Nucleus accumbens (tissue), 56 donors: ENCODE measurements at regions not wholly inside any gene's neighbourhood (a gene's known extent, or its start where the extent isn't known, plus 50 kb on each side); places are given as distances from the start of the nearest gene placed in this dataset.
A peak's percentile ranks its signal among the peaks of the same experiment; 100 is the strongest.

ENCODE experiments used
- DNase-seq, 56 donors: peaks; one replicate each; lab custom pipeline; 2025; lab: John Stamatoyannopoulos, UW

DNA sequence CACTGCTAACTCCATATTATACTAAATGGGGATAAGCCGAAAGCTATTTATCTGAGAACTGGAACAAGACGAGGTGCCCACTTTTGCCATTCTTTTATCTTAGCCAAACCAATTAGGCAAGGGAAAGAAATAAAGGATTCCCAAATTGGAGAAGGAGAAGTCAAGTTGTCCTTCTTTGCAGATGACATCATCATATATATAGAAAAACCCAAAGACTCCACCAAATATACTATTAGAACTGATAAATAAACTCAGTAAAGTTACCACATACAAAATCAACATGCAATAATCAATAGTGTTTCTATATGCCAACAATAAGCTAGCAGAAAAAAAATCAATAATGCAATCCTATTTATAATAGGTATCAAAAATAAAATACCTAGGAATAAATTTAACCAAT, 570.3 kb upstream of the EPHA7 start:
- no peak for DNase-seq

DNA sequence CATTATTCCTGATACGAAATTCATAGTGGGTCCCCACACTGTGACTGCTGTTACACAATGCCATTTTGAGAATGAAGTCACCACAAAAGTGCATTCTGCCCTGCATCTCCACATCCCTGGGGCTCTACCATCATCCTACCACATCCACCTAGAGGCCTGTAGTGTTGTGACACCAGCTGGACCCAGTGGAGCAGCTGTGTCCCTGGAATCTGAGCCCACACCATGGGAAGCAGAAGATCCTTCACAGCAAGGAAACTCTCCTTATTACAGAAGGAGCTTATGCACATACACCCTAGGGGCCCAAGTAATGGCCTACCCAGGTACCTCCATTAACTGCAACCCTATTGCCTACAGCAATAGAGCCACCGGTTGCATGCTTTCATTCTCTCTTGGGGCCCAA, 566.6 kb upstream of the EPHA7 start:
- no peak for DNase-seq

DNA sequence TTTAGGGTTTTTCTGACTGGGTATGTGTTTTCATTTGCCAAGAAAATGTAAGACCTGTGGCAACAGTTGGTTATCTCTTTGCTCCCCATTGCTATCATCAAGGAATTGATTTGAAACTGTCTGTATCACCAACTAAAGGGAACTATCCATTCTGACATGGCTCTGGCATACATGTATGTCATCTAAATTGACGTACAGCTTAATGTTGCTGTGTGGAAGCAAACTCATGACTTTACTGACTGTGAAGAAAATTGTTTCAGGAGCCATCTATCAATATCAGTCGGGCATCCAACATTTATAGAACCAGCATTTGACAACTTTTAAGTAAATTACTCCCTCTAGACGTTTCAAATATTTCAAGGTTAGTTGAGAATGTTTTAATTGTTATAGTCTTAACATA, 555.8 kb upstream of the EPHA7 start:
- DNase-seq, result no peak

DNA sequence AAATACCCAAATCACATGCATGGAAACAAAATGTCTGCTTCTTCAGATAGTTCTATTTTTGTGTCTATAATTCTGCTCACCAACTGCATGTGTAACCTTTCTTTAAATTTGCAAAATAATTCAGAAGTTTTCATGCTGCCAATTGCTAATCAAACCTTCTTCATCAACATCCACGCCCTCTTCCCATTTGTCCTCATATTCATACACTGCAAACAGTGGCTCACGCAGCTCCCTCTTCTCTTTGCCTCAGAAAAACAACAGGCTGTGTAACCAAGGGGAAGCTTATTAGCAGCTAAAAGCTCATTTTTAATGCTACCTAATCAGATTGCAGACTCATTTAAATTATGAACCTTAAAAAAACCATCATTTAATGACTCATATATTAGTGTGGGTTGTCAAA, 555.0 kb upstream of the EPHA7 start:
- DNase-seq, result peak in 9 of 56 donors; percentile 2 to 25 (median 11)

DNA sequence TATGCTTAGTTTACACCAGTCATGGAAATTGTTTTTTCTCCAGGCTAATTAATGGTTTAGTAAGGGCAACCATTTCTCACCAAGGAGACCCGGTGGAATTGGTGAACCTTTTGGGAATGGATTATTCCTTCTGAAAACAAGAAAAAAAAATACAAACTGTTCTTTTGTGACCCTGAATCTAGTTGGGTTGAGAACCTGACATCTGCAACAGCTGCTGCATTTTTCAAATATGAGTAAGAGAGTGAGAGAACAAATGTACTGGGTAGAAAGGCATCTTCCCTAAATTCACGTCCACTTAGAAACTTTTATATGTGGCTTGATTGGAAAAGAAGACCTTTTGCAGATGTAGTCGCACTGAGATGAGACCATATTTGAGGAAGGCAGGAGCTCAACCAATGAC, 553.4 kb upstream of the EPHA7 start:
- DNase-seq, result no peak

DNA sequence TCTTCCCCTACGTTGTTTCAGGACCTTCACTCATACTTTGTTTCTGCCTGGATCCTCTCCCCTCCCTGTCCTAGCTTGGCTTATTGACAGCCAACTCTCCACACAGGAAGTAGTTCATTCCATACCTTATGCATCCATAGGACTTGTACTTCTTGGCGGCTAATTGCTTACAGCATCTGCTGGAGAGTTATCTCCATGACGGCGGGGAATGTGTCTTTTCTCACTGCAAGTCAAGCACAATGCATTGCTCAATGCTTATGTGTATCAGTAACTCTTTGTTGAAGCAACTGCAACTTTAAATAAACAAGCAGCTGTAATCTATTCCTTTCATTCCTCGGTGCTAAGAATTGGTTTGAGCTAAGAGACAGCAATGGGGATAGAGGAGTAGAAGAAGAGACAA, 551.3 kb upstream of the EPHA7 start:
- DNase-seq, result no peak

DNA sequence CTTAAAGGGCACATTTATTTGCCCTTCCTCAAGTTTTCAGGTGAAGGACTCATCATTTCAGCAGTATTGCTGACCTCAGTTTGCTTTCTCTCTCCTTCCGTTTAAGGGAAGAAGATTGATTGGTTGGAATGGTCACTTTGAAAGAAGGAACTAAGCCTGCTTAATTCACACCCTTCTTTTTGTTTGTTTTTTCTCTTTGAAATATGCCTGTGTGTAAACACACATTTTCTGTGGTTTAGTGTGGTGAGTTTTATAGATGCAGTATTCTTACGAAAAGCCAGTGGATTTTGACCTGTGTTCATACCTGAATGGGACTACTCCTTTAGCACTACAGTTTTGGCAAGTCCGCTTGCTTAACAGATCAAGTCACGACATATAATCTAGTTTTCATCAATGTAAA, 548.8 kb upstream of the EPHA7 start:
- no peak for DNase-seq

DNA sequence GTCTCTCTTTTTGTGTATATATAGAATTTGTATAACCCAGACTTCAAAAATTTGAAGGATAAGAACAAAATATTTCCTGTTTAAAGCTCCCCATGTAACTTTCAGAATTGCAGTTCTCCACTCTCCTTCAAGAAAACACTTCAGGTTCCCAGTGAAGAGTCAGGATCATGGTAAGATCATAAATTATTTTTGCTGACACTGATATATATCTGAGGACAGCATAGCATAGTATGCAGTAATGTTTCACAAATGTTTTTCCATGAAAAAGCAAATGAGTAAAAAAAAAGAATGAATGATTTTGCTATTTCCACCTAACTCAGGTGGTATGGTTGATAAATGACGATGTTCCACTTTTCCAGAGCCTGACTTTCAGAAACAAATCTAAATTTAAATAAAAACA, 545.6 kb upstream of the EPHA7 start:
- DNase-seq, result no peak

DNA sequence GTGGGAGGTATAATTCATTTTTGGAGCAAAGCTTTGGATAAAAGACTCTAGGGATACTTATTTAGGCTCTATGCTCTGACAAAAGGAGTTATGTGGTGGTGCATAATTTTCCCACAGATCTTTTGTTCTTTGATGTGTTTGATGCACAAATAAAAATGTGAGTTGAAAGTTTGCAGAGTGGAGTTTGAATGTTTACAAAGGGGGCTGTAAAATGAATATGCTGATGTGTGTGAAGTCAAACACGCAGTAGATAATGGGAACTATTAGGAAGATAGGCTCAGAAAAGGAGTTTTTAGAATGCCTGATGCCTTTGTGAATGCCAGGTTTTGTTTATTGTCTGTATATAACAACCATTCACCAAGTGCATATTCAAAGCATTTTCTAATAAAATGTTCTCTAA, 545.0 kb upstream of the EPHA7 start:
- DNase-seq, result no peak

DNA sequence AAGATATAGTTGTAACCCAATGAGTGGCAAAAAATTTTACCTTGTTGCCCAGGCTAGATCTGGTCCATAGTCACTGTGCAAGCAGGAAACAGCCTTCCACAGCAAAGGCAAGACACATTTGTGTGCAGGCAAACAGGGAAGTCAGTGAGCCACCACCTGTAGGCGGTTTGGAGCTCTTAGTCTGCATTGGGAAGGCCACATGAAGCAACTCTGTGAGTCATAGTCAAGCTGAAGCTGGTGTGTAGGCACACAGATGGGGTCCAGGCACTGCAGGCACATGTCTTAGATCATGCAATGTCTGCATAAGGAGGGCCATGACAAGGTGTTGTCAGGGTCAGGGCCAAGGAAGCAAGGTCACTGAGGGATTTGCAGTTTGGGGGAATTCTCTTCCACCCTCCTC, 543.2 kb upstream of the EPHA7 start:
- DNase-seq, result no peak

DNA sequence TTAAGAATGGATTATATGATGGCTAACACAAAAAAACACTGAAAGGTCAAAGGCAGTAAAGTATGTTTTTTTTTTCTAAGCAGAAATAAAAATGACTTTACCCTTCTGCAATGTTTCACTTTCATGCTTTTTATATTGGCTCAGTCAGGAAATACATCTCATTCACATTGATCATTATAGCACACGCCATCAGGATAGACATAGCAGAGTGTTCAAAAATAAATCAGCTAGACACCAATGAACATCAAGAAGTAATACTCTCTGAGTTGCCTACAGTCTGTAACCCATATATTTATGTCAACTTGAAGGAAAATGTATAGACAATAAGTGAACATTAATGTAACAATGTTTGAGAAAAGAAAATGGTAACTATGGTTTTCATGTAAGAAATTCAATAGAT, 535.2 kb upstream of the EPHA7 start:
- DNase-seq, result no peak

DNA sequence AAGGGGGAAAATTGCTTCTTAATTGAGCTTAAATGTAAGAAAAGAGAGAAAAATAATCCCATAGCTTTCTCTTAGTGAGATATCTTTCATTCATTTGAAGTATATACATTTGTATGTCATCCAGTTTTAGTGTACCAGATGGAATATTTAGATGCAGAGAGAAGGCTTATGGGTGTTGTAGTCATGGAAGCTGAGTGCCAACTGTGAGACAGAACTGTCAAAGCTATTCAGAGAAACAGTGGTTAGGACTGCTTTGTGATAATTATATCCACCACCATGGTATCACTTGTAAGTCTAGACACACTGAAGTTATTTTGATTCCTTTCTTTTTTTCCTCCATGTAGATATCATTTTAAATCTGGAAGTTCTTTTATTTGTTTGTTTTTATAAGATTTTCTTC, 524.3 kb upstream of the EPHA7 start:
- DNase-seq, result no peak

DNA sequence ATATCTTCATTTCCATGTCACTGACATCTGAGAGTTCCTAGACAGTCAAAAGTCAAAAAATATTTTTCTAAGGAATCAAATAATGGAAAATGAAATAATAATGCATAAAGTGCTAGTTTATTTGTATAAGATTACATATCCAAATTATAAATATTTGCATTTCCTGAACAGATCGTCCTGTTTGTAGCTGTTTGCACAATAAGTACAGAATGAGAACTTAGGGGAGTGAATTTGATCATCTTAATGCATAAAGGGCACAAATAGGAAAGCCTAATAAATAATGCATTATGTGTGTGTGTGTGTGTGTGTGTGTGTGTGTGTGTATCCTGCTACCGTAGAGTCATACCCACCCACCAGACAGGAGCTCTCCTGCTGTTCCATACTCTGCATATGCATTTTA, 521.0 kb upstream of the EPHA7 start:
- no peak for DNase-seq

DNA sequence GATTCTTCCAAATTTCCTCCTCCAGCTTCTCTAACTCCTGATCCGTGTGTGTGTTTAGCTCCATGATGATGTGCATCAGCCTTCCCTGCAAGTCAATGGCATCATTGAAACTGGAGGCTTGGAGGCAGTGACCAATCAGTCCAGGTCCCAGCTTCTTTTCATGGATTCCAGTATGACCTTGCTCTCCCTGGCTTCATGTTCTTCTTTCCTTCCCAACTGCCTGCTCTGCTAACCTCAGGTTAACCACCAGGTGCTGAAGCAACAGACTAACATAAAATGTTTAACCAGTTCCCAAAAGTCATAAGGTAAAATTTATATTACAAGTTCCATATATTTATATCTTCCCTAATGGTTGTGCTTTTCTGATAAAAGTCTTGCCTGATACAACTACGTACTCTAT, 512.8 kb upstream of the EPHA7 start:
- DNase-seq, result no peak

DNA sequence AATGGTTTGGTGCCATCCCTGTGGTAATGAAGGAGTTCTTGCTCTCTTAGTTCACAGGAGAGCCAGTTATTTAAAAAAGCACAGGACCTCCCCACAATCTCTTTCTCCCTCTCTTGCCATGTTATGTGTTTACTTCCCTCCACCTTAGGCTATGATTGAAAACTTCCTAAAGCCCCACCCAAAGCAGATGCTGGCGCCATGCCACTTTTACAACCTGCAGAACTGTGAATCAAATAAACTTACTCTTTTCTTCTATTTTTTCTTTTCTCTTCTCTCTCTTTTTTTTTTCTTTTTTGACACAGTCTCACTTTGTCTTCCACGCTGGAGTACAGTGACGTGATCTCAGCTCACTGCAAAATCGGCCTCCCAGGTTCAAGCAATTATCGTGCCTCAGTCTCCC, 508.4 kb upstream of the EPHA7 start:
- DNase-seq, result no peak

DNA sequence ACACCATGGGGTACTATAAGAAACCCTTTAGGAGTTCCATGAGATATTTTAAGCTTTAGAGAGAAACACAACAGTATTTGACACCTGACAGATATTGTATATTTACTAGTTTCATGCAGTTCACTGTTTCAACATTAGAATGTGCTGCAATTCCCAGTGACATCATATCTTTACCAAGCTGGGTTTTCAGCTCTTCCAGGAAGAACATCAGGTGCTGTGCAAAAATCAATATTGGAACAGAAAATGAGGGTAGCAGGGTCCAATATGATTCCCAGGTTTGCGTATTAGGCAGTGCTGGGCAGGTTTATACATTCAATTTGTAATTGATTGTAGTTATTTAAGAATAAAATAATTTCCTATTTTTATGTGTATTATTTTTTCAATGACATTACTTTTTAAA, 500.0 kb upstream of the EPHA7 start:
- DNase-seq, result no peak

DNA sequence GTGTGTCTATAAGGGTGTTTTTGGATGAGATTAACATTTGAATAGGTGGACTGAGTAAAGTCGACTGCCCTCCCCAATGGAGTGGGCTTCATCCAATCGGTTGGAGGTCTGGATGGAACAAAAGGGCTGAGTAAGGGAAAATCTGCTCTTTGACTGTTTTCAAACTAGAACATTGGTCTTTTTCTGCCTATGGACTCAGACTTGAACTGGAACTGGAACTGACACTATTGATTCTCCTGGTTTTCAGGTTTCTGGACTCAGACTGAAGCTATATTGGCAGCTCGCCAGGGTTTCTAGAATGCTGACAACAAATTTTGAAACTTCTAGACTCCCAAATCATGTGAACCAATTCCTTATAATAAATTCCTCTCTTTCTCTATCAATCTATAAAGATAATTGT, 498.9 kb upstream of the EPHA7 start:
- no peak for DNase-seq

DNA sequence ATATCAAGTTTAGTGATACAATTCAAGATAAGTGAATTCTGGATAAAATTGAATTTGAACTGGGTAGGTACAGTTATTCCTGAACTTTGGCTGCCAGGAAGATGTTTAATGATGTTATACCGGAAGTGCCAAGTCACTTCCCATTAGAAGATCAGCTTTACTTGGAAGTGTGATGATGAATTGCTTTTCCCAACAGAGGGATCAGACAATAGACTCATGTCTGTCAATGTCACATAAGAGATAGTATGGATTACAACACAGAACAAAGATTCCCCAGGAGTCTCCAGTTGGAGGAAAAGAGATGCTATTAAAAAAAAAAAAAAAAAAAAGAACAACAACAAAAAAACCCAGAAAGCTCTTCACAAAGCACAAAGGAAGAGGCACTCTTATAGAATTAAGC, 497.9 kb upstream of the EPHA7 start:
- DNase-seq, result no peak

DNA sequence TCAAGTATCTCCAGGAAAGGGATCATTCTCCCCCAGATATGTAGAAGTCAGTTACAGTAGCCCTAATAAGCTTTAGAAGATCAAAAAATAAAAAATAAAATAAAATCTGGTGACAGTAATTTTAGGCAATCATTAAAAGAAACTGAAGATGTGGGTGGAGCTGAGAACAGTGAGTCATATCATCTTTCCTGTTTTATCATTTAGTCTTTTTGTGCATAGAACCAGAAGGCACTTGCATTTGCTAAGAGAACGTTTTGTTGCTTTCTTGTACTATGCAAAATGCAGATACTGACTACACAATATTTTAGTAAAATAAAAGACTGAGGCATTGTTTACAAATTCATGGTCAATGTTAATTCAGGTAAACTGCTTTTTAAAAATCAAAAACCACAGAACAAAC, 497.4 kb upstream of the EPHA7 start:
- no peak for DNase-seq

DNA sequence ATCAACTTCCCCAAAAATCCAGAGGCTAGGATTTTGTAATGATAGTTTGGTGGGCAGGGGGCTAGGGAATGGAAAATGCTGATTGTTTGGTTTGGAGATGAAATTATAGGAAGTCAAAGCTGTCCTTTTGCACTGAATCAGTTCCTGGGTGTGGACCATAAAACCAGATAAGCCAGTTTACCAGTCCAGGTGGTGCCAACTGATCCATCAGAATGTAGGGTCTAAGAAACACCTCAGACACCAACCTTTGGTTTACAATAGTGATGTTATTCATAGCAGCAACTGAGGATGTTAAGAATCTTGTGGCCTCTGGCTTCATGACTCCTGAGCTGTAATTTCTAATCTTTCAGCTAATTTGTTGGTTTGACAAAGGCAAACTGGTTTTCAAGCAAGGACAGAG, 496.6 kb upstream of the EPHA7 start:
- no peak for DNase-seq

DNA sequence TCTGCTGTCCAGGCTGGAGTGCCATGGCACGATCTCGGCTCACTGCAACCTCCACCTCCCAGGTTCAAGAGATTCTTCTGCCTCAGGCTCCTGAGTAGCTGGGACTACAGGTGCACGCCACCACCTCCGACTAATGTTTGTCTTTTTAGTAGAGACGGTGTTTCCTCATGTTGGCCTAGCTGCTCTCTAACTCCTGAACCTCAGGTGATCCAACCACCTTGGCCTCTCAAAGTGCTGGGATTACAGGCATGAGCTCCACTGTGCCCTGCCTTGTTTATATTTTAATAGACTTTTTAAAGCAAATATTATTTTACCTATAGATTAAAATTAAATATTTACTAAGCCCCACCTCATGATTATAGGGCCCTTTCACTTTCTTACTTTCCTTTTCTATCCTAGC, 483.2 kb upstream of the EPHA7 start:
- no peak for DNase-seq

DNA sequence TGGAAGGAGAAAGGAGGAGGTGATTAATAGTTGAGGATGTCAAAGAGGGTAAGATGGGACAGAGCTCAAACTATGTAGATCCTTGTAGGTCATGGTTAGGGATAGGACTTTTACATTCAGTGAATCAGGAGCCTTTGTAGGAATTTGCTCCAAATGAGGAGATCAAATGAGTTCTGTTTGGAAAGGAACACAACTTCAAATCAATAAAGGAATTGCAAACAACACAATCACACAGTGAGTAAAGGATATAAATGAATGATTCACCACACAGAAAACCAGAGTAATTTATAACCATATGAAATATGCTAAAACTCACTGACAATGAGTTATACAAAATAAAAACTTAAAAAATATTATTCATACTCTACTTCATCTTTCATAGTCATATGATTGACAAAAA, 480.8 kb upstream of the EPHA7 start:
- no peak for DNase-seq

DNA sequence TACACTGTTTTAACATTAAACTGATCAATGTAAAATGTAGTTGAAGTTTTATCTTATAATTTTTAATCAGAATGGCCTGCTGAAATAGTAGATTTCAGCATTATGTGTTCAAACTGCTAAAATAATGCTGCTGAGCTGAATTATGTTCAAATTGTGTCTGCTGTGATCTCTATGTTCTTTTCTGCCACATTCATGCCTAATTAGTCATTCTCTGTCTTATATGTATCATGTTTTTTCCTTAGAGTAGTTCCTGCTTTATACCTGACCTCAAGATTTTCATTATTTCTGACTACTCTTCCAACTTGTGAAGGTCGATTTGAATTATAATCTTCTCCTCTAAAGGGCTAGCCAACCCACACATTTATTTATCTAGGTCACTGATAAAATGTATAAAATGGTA, 476.7 kb upstream of the EPHA7 start:
- DNase-seq, result no peak

DNA sequence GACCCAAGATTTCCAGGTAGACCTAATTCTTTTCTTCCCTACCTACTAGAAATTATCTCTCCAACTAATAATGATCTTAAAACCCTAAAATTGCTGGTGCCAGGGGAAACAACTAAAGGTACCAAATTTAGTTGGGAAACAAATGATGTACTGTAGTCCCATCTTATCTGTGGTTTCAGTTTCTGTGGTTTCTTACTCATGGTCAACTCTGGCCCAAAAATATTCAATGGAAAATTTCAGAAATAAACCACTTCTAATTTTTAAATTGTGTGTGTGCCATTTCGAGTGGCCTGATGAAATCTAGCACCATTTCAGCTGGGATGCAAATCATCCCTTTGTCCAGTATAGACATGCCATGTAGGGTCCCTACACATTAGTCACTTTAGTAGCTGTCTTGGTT, 475.2 kb upstream of the EPHA7 start:
- no peak for DNase-seq
